ENCODE measurements at regions not wholly inside any gene's neighbourhood (a gene's known extent, or its start where the extent isn't known, plus 50 kb on each side); places are given as distances from the start of the nearest gene placed in this dataset.

DNA sequence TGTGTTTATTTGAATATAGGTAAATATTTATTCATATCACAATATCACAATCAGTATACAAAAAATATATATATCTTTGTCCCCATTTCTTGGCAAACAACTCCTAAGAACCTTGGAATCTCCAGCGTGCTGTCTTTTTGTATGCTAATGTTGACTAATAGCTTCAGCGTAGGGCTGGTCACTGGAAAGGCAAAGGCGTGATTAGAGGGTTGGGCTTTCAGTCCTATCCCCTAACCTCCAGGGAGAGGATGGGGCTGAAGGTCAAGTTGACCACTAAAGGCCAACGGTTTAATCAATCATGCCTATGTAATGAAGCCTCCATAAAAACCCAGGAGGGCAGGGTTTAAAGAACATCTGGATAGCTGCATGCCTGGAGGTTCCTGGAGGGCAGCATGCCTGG lies 79.6 kb upstream of the BNC2 start:
- Histone ChIP-seq H3K27me3 (ENCODE audit: control insufficient read depth, insufficient read depth, low read length) (no peaks in the 10 kb centered on the region), H3K27ac (ENCODE audit: low read length) (no peak overlapping the region), H3K4me1 (ENCODE audit: control insufficient read depth, insufficient read depth, low read length) (no peaks in the 10 kb centered on the region), H3K4me3 (ENCODE audit: low read depth in 2 of 2, low read length in 2 of 2) (no peak overlapping the region), H3K36me3 (ENCODE audit: control insufficient read depth, insufficient read depth, low read length) (no peaks in the 10 kb centered on the region), H3K9me3 (ENCODE audit: control insufficient read depth, insufficient read depth, low read depth, low read length) (no peaks in the 10 kb centered on the region)
- POLR2A ChIA-PET, result no interaction called here
- CTCF ChIA-PET, result no interaction called here
- intact Hi-C loops (cut with micrococcal nuclease; ENCODE audit: unreplicated experiment), result no loop called here
- BruUV-seq (replicated peaks), result no TSS peak
- DNase-seq (ENCODE audit: low read depth, low spot score), result no peak
- no peak for ATAC-seq
- in situ Hi-C loops (cut with HindIII; ENCODE audit: low pct_unique_long_range_greater_than_20kb, low sequenced_read_pairs), result no loop called here
- TF ChIP-seq POLR2AphosphoS5 (IDR thresholded peaks at IDR 0.05; ENCODE audit: low read depth, low read length) (no peak), SIN3A (IDR thresholded peaks at IDR 0.05; ENCODE audit: borderline replicate concordance, insufficient read depth, low read depth, low read length) (no peak)
- TF ChIP-seq, protein P1, sequence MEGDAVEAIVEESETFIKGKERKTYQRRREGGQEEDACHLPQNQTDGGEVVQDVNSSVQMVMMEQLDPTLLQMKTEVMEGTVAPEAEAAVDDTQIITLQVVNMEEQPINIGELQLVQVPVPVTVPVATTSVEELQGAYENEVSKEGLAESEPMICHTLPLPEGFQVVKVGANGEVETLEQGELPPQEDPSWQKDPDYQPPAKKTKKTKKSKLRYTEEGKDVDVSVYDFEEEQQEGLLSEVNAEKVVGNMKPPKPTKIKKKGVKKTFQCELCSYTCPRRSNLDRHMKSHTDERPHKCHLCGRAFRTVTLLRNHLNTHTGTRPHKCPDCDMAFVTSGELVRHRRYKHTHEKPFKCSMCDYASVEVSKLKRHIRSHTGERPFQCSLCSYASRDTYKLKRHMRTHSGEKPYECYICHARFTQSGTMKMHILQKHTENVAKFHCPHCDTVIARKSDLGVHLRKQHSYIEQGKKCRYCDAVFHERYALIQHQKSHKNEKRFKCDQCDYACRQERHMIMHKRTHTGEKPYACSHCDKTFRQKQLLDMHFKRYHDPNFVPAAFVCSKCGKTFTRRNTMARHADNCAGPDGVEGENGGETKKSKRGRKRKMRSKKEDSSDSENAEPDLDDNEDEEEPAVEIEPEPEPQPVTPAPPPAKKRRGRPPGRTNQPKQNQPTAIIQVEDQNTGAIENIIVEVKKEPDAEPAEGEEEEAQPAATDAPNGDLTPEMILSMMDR (IDR thresholded peaks at IDR 0.05), result no peak

- H3K27me3 ChIP-seq (ENCODE audit: control insufficient read depth, insufficient read depth, low read length), result no peaks in the 10 kb centered on the region
- ATAC-seq (no peak), DNase-seq (ENCODE audit: low read depth, low spot score) (no peak)
- TF ChIP-seq POLR2AphosphoS5 (IDR thresholded peaks at IDR 0.05; ENCODE audit: low read depth, low read length) (no peak), REST (IDR thresholded peaks at IDR 0.05; ENCODE audit: insufficient read depth in 1 of 2, low read depth in 2 of 2, low read length in 1 of 2) (no peak), SIN3A (IDR thresholded peaks at IDR 0.05; ENCODE audit: borderline replicate concordance, insufficient read depth, low read depth, low read length) (no peak), TCF7L2 (IDR thresholded peaks at IDR 0.05; ENCODE audit: low read depth, low read length) (no peak)
- TF ChIP-seq, protein P1 (IDR thresholded peaks at IDR 0.05), result no peak
- no peaks in the 10 kb centered on the region for H3K4me1 ChIP-seq (ENCODE audit: control insufficient read depth, insufficient read depth, low read length)
- no peaks in the 10 kb centered on the region for H3K9me3 ChIP-seq (ENCODE audit: control insufficient read depth, insufficient read depth, low read depth, low read length)
- no peaks in the 10 kb centered on the region for H3K36me3 ChIP-seq (ENCODE audit: control insufficient read depth, insufficient read depth, low read length)
- no TSS peak for BruUV-seq (replicated peaks)
- no peak overlapping the region for H3K27ac ChIP-seq (ENCODE audit: low read length)
- in situ Hi-C loops (cut with HindIII; ENCODE audit: low pct_unique_long_range_greater_than_20kb, low sequenced_read_pairs) (no loop called here), intact Hi-C loops (cut with micrococcal nuclease; ENCODE audit: unreplicated experiment) (no loop called here)
- CTCF ChIA-PET, result no interaction called here
- POLR2A ChIA-PET, result no interaction called here
- H3K4me3 ChIP-seq (ENCODE audit: low read depth in 2 of 2, low read length in 2 of 2), result no peak overlapping the region
Observed at GRCh38 chr9:16930578-16930977, 60.1 kb upstream of the BNC2 start.
